ENCODE measurements at regions not wholly inside any gene's neighbourhood (a gene's known extent, or its start where the extent isn't known, plus 50 kb on each side); places are given as distances from the start of the nearest gene placed in this dataset.
"Not testable (repeated sequence)": the region's sequence is repeated elsewhere in the genome, so short reads cannot be mapped to it uniquely, and the experiment has no call there.

DNA sequence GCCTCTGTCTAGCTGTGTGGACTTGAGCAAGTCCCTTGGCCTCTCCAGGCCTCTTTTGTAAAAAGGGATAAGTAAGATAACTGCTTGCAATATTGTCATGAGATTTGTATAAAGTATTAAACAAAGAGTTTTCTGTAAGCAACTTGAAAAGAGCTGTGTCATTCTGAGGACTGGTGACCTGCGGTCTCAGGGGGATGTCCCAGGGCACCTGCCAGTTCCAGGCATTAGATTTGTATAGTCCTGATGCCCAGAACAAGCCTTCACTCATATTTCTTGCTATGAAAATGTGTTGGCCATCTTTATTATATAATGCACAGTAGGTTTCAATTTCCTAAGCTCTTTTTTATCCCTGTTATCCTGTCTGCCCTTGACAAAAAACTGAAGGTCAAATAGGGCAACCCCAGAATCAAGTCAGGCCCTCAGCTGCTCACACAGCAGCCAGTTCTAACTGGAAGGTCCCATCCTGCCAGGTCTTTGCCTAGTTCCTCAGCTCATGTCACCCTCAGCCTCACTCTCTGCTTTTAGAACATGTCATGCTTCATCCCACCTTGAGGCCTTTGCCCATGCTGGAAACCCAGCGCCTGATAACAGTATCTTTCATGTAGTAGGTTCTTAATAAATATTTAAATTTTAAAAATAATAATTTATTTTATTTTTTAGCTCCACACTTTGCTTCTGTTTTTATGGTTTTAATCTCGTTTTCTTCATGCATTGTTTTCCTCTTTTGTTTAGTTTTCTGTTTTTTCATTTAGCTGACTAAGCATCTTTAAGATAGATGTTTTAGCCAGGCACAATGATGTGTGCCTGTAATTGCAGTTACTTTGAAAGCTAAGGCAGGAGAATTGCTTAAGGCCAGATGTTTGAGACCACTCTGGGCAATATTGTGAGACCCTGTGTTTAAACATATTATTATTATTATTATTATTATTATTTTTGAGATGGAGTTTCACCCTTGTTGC, 87.5 kb upstream of the ZNF92 start:
- H3K9me3 ChIP-seq, result no peaks in the 10 kb centered on the region
- no peak for DNase-seq
- no peak overlapping the region for H3K27ac ChIP-seq
- TF ChIP-seq, protein P1, sequence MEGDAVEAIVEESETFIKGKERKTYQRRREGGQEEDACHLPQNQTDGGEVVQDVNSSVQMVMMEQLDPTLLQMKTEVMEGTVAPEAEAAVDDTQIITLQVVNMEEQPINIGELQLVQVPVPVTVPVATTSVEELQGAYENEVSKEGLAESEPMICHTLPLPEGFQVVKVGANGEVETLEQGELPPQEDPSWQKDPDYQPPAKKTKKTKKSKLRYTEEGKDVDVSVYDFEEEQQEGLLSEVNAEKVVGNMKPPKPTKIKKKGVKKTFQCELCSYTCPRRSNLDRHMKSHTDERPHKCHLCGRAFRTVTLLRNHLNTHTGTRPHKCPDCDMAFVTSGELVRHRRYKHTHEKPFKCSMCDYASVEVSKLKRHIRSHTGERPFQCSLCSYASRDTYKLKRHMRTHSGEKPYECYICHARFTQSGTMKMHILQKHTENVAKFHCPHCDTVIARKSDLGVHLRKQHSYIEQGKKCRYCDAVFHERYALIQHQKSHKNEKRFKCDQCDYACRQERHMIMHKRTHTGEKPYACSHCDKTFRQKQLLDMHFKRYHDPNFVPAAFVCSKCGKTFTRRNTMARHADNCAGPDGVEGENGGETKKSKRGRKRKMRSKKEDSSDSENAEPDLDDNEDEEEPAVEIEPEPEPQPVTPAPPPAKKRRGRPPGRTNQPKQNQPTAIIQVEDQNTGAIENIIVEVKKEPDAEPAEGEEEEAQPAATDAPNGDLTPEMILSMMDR (IDR thresholded peaks at IDR 0.05), result no peak
- TF ChIP-seq POLR2A (IDR thresholded peaks at IDR 0.05), result no peak
- H3K27me3 ChIP-seq, result no peaks in the 10 kb centered on the region
- H3K36me3 ChIP-seq, result no peaks in the 10 kb centered on the region
- H3K4me3 ChIP-seq, result no peak overlapping the region
- intact Hi-C loops (cut with DNase I; ENCODE audit: low total_unique reads), result no loop called here
- no peaks in the 10 kb centered on the region for H3K4me1 ChIP-seq

DNA sequence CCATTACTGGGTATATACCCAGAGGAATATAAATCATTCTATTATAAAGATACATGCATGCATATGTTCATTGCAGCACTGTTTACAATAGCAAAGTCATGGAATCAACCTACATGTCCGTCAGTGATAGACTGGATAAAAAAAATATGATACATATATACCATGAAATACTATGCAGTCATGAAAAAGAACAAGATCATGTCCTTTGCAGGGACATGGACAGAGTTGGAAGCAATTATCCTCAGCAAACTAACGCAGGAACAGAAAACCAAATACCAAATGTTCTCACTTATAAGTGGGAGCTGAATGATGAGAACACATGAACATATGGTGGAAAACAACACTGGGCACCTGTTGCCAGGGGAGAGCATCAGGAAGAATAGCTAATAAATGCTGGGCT, 88.4 kb upstream of the ZNF92 start:
- H3K4me3 ChIP-seq; H3K4me1 ChIP-seq; H3K9me3 ChIP-seq; H3K27me3 ChIP-seq; intact Hi-C loops (cut with DNase I; ENCODE audit: low total_unique reads); H3K36me3 ChIP-seq; H3K27ac ChIP-seq; DNase-seq: not testable (repeated sequence)

DNA sequence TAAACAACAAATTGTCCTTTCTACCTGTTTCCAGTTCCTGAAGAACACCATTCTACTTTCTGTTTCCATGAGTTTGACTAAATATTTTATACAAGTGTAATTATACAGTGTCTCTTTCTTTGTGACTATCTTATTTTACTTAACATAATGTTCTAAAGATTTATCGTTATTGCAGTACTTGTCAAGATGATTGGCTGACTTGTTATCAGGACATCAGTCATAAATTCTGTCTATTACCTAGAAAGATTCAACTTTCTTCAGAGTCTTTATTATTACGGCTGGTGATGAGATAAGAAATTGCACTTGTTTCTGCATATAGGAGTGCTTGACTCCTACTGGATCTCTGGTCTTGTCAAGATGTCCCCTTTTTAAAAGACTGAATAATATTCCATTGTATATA, 93.9 kb upstream of the ZNF92 start:
- H3K36me3 ChIP-seq, result no peaks in the 10 kb centered on the region
- no peak overlapping the region for H3K4me3 ChIP-seq
- no peak for DNase-seq
- intact Hi-C loops (cut with DNase I; ENCODE audit: low total_unique reads), result no loop called here
- H3K27me3 ChIP-seq, result no peaks in the 10 kb centered on the region
- H3K9me3 ChIP-seq, result no peaks in the 10 kb centered on the region
- no peaks in the 10 kb centered on the region for H3K4me1 ChIP-seq
- TF ChIP-seq, protein P1 (IDR thresholded peaks at IDR 0.05), result no peak
- no peak for TF ChIP-seq POLR2A (IDR thresholded peaks at IDR 0.05)
- no peak overlapping the region for H3K27ac ChIP-seq

DNA sequence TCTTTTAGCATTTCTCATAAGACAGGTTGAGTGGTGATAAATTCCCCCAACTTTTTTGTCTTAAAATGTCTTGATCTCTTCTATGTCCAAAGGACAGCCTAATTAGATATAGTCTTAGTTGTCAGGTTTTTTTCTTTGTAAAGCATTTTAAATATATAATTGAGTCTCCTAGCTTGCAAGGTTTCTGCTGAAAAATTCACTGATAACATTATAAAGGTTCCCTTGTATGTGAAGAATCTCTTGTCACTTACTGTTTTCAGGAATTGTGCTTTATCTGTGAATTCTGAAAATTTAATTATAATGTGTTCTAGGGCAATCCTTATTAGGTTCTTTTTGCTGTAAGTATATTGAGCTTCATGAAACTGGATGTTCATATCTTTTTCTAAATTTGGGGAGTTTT, 96.8 kb upstream of the ZNF92 start:
- Histone ChIP-seq H3K27ac (no peak overlapping the region), H3K4me1 (no peaks in the 10 kb centered on the region), H3K4me3 (no peak overlapping the region), H3K36me3 (no peaks in the 10 kb centered on the region), H3K9me3 (no peaks in the 10 kb centered on the region), H3K27me3 (peaks cover 0 to 10% of the 10 kb centered on the region in 2 donors)
- no peak for DNase-seq
- intact Hi-C loops (cut with DNase I; ENCODE audit: low total_unique reads), result no loop called here
- no peak for TF ChIP-seq POLR2A (IDR thresholded peaks at IDR 0.05)
- TF ChIP-seq, protein P1 (IDR thresholded peaks at IDR 0.05), result no peak

DNA sequence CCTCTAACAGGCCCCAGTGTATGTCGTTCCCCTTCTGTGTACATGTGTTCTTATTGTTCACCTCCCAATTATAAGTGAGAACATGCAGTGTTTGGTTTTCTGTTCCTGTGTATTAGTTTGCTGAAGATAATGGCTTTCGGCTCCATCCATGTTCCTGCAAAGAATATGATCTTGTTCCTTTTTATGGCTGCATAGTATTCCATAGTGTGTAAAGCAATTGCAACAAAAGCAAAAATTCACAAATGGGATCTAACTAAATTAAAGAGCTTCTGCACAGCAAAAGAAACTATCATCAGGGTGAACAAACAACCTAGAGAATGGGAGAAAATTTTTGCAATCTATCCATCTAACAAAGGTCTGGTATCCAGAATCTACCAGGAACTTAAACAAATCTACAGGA, 102.2 kb upstream of the ZNF92 start:
- peaks cover 0 to 24% of the 10 kb centered on the region in 2 donors for H3K27me3 ChIP-seq
- H3K4me1 ChIP-seq; H3K4me3 ChIP-seq; intact Hi-C loops (cut with DNase I; ENCODE audit: low total_unique reads); H3K27ac ChIP-seq; H3K9me3 ChIP-seq; H3K36me3 ChIP-seq; DNase-seq: not testable (repeated sequence)

DNA sequence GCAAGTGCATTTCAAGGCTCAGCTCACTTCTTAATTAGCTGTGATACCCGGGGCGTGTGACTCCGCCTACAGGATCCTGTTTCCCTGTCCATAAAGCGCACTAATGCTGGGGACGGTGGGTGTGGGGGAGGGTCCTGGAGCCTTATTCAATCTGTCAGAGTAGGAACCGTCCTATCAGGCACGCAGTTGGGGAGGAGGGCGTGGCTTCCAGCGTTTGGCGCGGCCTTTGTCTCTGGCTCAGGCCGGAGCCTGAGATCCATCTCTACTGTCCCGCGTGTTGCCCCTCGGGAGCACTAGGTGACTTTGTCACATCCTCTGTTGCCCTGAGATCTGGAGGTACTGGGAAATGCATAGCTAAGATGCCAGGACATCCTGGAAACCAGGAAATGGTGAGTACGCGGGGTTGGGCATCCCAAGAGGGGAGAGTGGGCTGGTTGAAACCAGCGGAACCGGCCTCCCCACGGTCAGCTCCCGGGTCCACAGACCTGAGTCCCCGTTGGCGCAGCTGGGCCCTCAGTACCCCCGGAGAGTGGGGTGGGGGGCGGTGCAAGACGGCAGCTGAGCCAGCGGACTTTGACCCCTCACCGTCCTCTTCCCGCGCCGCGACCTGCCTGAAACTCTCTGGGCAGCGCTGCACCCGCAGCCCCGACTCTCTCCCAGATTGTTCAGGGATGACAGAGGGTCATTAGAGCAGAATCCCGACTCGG, 104.4 kb upstream of the ZNF92 start:
- DNase-seq, result peak in 1 of 2 donors; percentile 22
- H3K36me3 ChIP-seq, result no peaks in the 10 kb centered on the region
- H3K27me3 ChIP-seq, result peaks cover 0 to 24% of the 10 kb centered on the region in 2 donors
- intact Hi-C loops (cut with DNase I; ENCODE audit: low total_unique reads), result no loop called here
- peaks cover 0 to 5% of the 10 kb centered on the region in 2 donors for H3K4me1 ChIP-seq
- no peaks in the 10 kb centered on the region for H3K9me3 ChIP-seq
- TF ChIP-seq, protein P1 (IDR thresholded peaks at IDR 0.05), result no peak
- TF ChIP-seq POLR2A (IDR thresholded peaks at IDR 0.05), result no peak
- H3K27ac ChIP-seq, result no peak overlapping the region
- H3K4me3 ChIP-seq, result peak overlapping the region in 1 of 2 donors; percentile 27
